ENCODE measurements at regions not wholly inside any gene's neighbourhood (a gene's known extent, or its start where the extent isn't known, plus 50 kb on each side); places are given as distances from the start of the nearest gene placed in this dataset.
A peak's percentile ranks its signal among the peaks of the same experiment; 100 is the strongest.
"Not testable (repeated sequence)": the region's sequence is repeated elsewhere in the genome, so short reads cannot be mapped to it uniquely, and the experiment has no call there.

- DNase-seq (ENCODE audit: low read depth in 1 of 2, low spot score in 1 of 2): no peak
- in situ Hi-C loops (cut with HindIII; ENCODE audit: low pct_unique_long_range_greater_than_20kb, low sequenced_read_pairs): no loop called here
- TF ChIP-seq JUND (IDR thresholded peaks at IDR 0.05; ENCODE audit: low read depth): no peak
Measured at GRCh38 chr10:64320448-64320847, 799.2 kb downstream of the REEP3 start.

- TF ChIP-seq JUND (IDR thresholded peaks at IDR 0.05; ENCODE audit: low read depth): no peak
- in situ Hi-C loops (cut with HindIII; ENCODE audit: low pct_unique_long_range_greater_than_20kb, low sequenced_read_pairs): no loop called here
- DNase-seq (ENCODE audit: low read depth in 1 of 2, low spot score in 1 of 2): no peak
Measured at GRCh38 chr10:64329510-64329909, 808.3 kb downstream of the REEP3 start.

- TF ChIP-seq JUND (IDR thresholded peaks at IDR 0.05; ENCODE audit: low read depth): no peak
- in situ Hi-C loops (cut with HindIII; ENCODE audit: low pct_unique_long_range_greater_than_20kb, low sequenced_read_pairs): no loop called here
- peak in 1 of 2 experiments; percentile 16 for DNase-seq (ENCODE audit: low read depth in 1 of 2, low spot score in 1 of 2)
Measured at GRCh38 chr10:64332551-64332950, 811.4 kb downstream of the REEP3 start.

GRCh38 chr10:64334084-64334483, 812.9 kb downstream of the REEP3 start:
- DNase-seq (ENCODE audit: low read depth in 1 of 2, low spot score in 1 of 2): no peak
- TF ChIP-seq JUND (IDR thresholded peaks at IDR 0.05; ENCODE audit: low read depth): no peak
- in situ Hi-C loops (cut with HindIII; ENCODE audit: low pct_unique_long_range_greater_than_20kb, low sequenced_read_pairs): no loop called here

- in situ Hi-C loops (cut with HindIII; ENCODE audit: low pct_unique_long_range_greater_than_20kb, low sequenced_read_pairs): no loop called here
- TF ChIP-seq JUND (IDR thresholded peaks at IDR 0.05; ENCODE audit: low read depth): no peak
- DNase-seq (ENCODE audit: low read depth in 1 of 2, low spot score in 1 of 2): no peak
Measured at GRCh38 chr10:64344211-64344610, 823.0 kb downstream of the REEP3 start.

GRCh38 chr10:64345856-64346255, 824.7 kb downstream of the REEP3 start:
- no peak for DNase-seq (ENCODE audit: low read depth in 1 of 2, low spot score in 1 of 2)
- no peak for TF ChIP-seq JUND (IDR thresholded peaks at IDR 0.05; ENCODE audit: low read depth)
- in situ Hi-C loops (cut with HindIII; ENCODE audit: low pct_unique_long_range_greater_than_20kb, low sequenced_read_pairs): no loop called here

GRCh38 chr10:64346389-64346788, 825.2 kb downstream of the REEP3 start:
- in situ Hi-C loops (cut with HindIII; ENCODE audit: low pct_unique_long_range_greater_than_20kb, low sequenced_read_pairs): no loop called here
- no peak for DNase-seq (ENCODE audit: low read depth in 1 of 2, low spot score in 1 of 2)
- TF ChIP-seq JUND (IDR thresholded peaks at IDR 0.05; ENCODE audit: low read depth): no peak

- in situ Hi-C loops (cut with HindIII; ENCODE audit: low pct_unique_long_range_greater_than_20kb, low sequenced_read_pairs): no loop called here
- TF ChIP-seq JUND (IDR thresholded peaks at IDR 0.05; ENCODE audit: low read depth): no peak
- no peak for DNase-seq (ENCODE audit: low read depth in 1 of 2, low spot score in 1 of 2)
Measured at GRCh38 chr10:64350665-64351064, 829.5 kb downstream of the REEP3 start.

GRCh38 chr10:64358907-64359306, 837.7 kb downstream of the REEP3 start:
- no peak for DNase-seq (ENCODE audit: low read depth in 1 of 2, low spot score in 1 of 2)
- in situ Hi-C loops (cut with HindIII; ENCODE audit: low pct_unique_long_range_greater_than_20kb, low sequenced_read_pairs): no loop called here
- TF ChIP-seq JUND (IDR thresholded peaks at IDR 0.05; ENCODE audit: low read depth): no peak

- in situ Hi-C loops (cut with HindIII; ENCODE audit: low pct_unique_long_range_greater_than_20kb, low sequenced_read_pairs): not testable (repeated sequence)
- peak in 1 of 2 experiments; percentile 39 for DNase-seq (ENCODE audit: low read depth in 1 of 2, low spot score in 1 of 2)
Measured at GRCh38 chr10:64360240-64360639, 839.0 kb downstream of the REEP3 start.

- in situ Hi-C loops (cut with HindIII; ENCODE audit: low pct_unique_long_range_greater_than_20kb, low sequenced_read_pairs): no loop called here
- DNase-seq (ENCODE audit: low read depth in 1 of 2, low spot score in 1 of 2): peak in 1 of 2 experiments; percentile 10
- TF ChIP-seq JUND (IDR thresholded peaks at IDR 0.05; ENCODE audit: low read depth): no peak
Measured at GRCh38 chr10:64363687-64364086, 842.5 kb downstream of the REEP3 start.

GRCh38 chr10:64365663-64366062, 844.5 kb downstream of the REEP3 start:
- in situ Hi-C loops (cut with HindIII; ENCODE audit: low pct_unique_long_range_greater_than_20kb, low sequenced_read_pairs): no loop called here
- no peak for DNase-seq (ENCODE audit: low read depth in 1 of 2, low spot score in 1 of 2)
- no peak for TF ChIP-seq JUND (IDR thresholded peaks at IDR 0.05; ENCODE audit: low read depth)

GRCh38 chr10:64368298-64368697, 847.1 kb downstream of the REEP3 start:
- no peak for DNase-seq (ENCODE audit: low read depth in 1 of 2, low spot score in 1 of 2)
- no peak for TF ChIP-seq JUND (IDR thresholded peaks at IDR 0.05; ENCODE audit: low read depth)
- in situ Hi-C loops (cut with HindIII; ENCODE audit: low pct_unique_long_range_greater_than_20kb, low sequenced_read_pairs): no loop called here

- in situ Hi-C loops (cut with HindIII; ENCODE audit: low pct_unique_long_range_greater_than_20kb, low sequenced_read_pairs): no loop called here
- TF ChIP-seq JUND (IDR thresholded peaks at IDR 0.05; ENCODE audit: low read depth): no peak
- DNase-seq (ENCODE audit: low read depth in 1 of 2, low spot score in 1 of 2): no peak
Measured at GRCh38 chr10:64369885-64370773, 848.9 kb downstream of the REEP3 start.
